HCT116 (cell line): ENCODE measurements at regions not wholly inside any gene's neighbourhood (a gene's known extent, or its start where the extent isn't known, plus 50 kb on each side); places are given as distances from the start of the nearest gene placed in this dataset.
"Not testable (repeated sequence)": the region's sequence is repeated elsewhere in the genome, so short reads cannot be mapped to it uniquely, and the experiment has no call there.

Experiments used
- ATAC-seq: fragments of 200-7000 bp; cut with Tn5 transposase; 2 replicates; pipeline ENCODE4 v1.9.1; 2020; ENCODE audit warnings: mild to moderate bottlenecking, moderate library complexity
- BruUV-seq: library from RNA; stranded (reverse); fragments of 400-500 nt; replicated peaks from 2 replicates; lab custom pipeline; 2021; lab: Mats Ljungman, UMichigan
- CTCF ChIA-PET: fragments of 300-600 bp; sonication (Branson Sonifier 250); formaldehyde crosslinking; loops from one replicate; lab custom pipeline; 2021; ENCODE audit warnings: antibody characterized with exemption; lab: Charles Lee
- POLR2A ChIA-PET: fragments of 300-600, 350-600 bp; sonication (Branson Sonifier 250); formaldehyde crosslinking; loops from one replicate; lab custom pipeline; 2021; ENCODE audit warnings: antibody characterized with exemption; lab: Charles Lee
- RAD21 ChIA-PET, 2 experiments: fragments of 300-600 bp; sonication (Branson Sonifier 250); formaldehyde crosslinking; loops; one replicate each; lab custom pipeline; 2023; ENCODE audit warnings: low total read pairs in 2 of 2; ENCODE audit not compliant: uncharacterized antibody in 2 of 2, unreplicated experiment in 2 of 2, low non-redundant PET in 1 of 2; lab: Charles Lee
- DNase-seq: peaks from one replicate; pipeline ENCODE4 v3.0.0-alpha.2; 2010; ENCODE audit warnings: low read depth, low spot score
- H2AFZ ChIP-seq: fragments of 200-600 bp; shearing (Covaris generic), sonication (generic); 2 replicates; pipeline ENCODE4 v1.6.1; 2017; ENCODE audit warnings: low read depth, mixed run types, mixed read lengths, antibody characterized with exemption, low read length; ENCODE audit not compliant: poor library complexity, severe bottlenecking
- H3K27ac ChIP-seq: 2 replicates; pipeline ENCODE4 v1.5.1; 2012; ENCODE audit warnings: low read depth, low read length
- H3K27me3 ChIP-seq: fragments of 200-600 bp; sonication (generic); 2 replicates; pipeline ENCODE4 v1.6.1; 2016; ENCODE audit warnings: mixed run types, low read length, mixed read lengths; ENCODE audit not compliant: insufficient read depth
- H3K36me3 ChIP-seq, 2 experiments: fragments of 200-500 bp in 1 of 2; fragments of 200-600 bp in 1 of 2; sonication (Bioruptor generic) in 1 of 2; sonication (generic) in 1 of 2; 2 replicates each; pipeline versions ENCODE4 v1.5.1 to v1.6.1; 2014 to 2016; ENCODE audit warnings: low read length in 2 of 2, inconsistent platforms in 1 of 2, mixed read lengths in 1 of 2, mixed run types in 1 of 2; ENCODE audit not compliant: insufficient read depth in 2 of 2, control insufficient read depth in 1 of 2
- H3K4me1 ChIP-seq, 2 experiments: fragments of 200-600 bp in 1 of 2; sonication (generic) in 1 of 2; 2 replicates each; pipeline versions ENCODE4 v1.5.1 to v1.6.1; 2012 to 2017; ENCODE audit warnings: low read length in 2 of 2, inconsistent platforms in 1 of 2, mild to moderate bottlenecking in 1 of 2, mixed read lengths in 1 of 2, mixed run types in 1 of 2, moderate library complexity in 1 of 2; ENCODE audit not compliant: insufficient read depth in 2 of 2, control insufficient read depth in 1 of 2
- H3K4me2 ChIP-seq: fragments of 200-600 bp; sonication (generic); 2 replicates; pipeline ENCODE4 v1.6.1; 2017; ENCODE audit warnings: mixed run types, low read length, mixed read lengths
- H3K4me3 ChIP-seq, 2 experiments: fragments of 200-600 bp in 1 of 2; sonication (generic) in 1 of 2; replicated peaks in 1 of 2; 2 replicates each; pipeline ENCODE4 v1.5.1; 2011 to 2016; ENCODE audit warnings: low read length in 2 of 2, control low read depth in 1 of 2, low read depth in 1 of 2, mild to moderate bottlenecking in 1 of 2, mixed read lengths in 1 of 2, mixed run types in 1 of 2
- H3K79me2 ChIP-seq: fragments of 200-600 bp; sonication (generic); 2 replicates; pipeline ENCODE4 v1.6.1; 2017; ENCODE audit warnings: mild to moderate bottlenecking, mixed run types, low read length, moderate library complexity, mixed read lengths; ENCODE audit not compliant: insufficient read depth
- H3K9ac ChIP-seq: fragments of 200-600 bp; sonication (generic); 2 replicates; pipeline ENCODE4 v1.6.1; 2016; ENCODE audit warnings: low read length, mixed read lengths
- H3K9me2 ChIP-seq: fragments of 200-600 bp; sonication (generic), shearing (Covaris generic); 2 replicates; pipeline ENCODE4 v1.6.1; 2017; ENCODE audit warnings: mixed run types, mild to moderate bottlenecking, moderate library complexity; ENCODE audit not compliant: insufficient read depth
- H3K9me3 ChIP-seq, 2 experiments: fragments of 200-500 bp in 1 of 2; fragments of 200-600 bp in 1 of 2; sonication (Bioruptor generic) in 1 of 2; sonication (generic) in 1 of 2; 2 replicates each; pipeline ENCODE4 v1.6.1; 2014 to 2017; ENCODE audit warnings: low read length in 2 of 2, mixed read lengths in 2 of 2, inconsistent platforms in 1 of 2, low read depth in 1 of 2, mild to moderate bottlenecking in 1 of 2, mixed run types in 1 of 2, moderate library complexity in 1 of 2; ENCODE audit not compliant: control insufficient read depth in 1 of 2, insufficient read depth in 1 of 2
- H4K20me1 ChIP-seq: fragments of 200-600 bp; sonication (generic), shearing (Covaris generic); 2 replicates; pipeline ENCODE4 v1.6.1; 2017; ENCODE audit warnings: mixed run types, mild to moderate bottlenecking, moderate library complexity; ENCODE audit not compliant: insufficient read depth
- ATF3 ChIP-seq: IDR thresholded peaks from 2 replicates; pipeline ENCODE4 v1.6.1; 2012
- CBX3 ChIP-seq: IDR thresholded peaks from 2 replicates; pipeline ENCODE4 v1.6.1; 2012; ENCODE audit warnings: low read depth
- CTCF ChIP-seq, 3 experiments: fragments of 200-600 bp in 1 of 3; sonication (generic) in 1 of 3; IDR thresholded peaks in 2 of 3; conservative IDR thresholded peaks in 1 of 3; 2 replicates each; pipeline ENCODE4 v1.5.1; 2012 to 2017; ENCODE audit warnings: low read depth in 2 of 3, low read length in 2 of 3, antibody characterized with exemption in 1 of 3, borderline replicate concordance in 1 of 3, control low read depth in 1 of 3, mild to moderate bottlenecking in 1 of 3, mixed read lengths in 1 of 3, mixed run types in 1 of 3, moderate library complexity in 1 of 3; ENCODE audit not compliant: insufficient read depth in 1 of 3
- EZH2 ChIP-seq: fragments of 200-600 bp; sonication (generic); IDR thresholded peaks from 2 replicates; pipeline ENCODE4 v1.6.1; 2017; ENCODE audit warnings: antibody characterized with exemption, mixed run types
- JUND ChIP-seq: IDR thresholded peaks from 2 replicates; pipeline ENCODE4 v1.6.1; 2012
- MAX ChIP-seq: IDR thresholded peaks from 2 replicates; pipeline ENCODE4 v1.6.1; 2012
- POLR2A ChIP-seq: IDR thresholded peaks from 2 replicates; pipeline ENCODE4 v1.7.0; 2011; ENCODE audit warnings: borderline replicate concordance; ENCODE audit not compliant: insufficient read depth, insufficient read length; ENCODE audit errors: extremely low read depth
- POLR2AphosphoS5 ChIP-seq: IDR thresholded peaks from 2 replicates; pipeline ENCODE4 v1.6.1; 2011; ENCODE audit warnings: mild to moderate bottlenecking, low read depth, low read length, moderate library complexity
- RAD21 ChIP-seq: IDR thresholded peaks from 2 replicates; pipeline ENCODE4 v1.6.1; 2012; ENCODE audit warnings: low read depth, mild to moderate bottlenecking
- SIN3A ChIP-seq: IDR thresholded peaks from 2 replicates; pipeline ENCODE4 v1.6.1; 2012; ENCODE audit warnings: low read depth
- SP1 ChIP-seq: IDR thresholded peaks from 2 replicates; pipeline ENCODE4 v1.6.1; 2012; ENCODE audit warnings: low read depth
- SRF ChIP-seq: IDR thresholded peaks from 2 replicates; pipeline ENCODE4 v1.6.1; 2012; ENCODE audit warnings: low read depth
- TCF7L2 ChIP-seq: IDR thresholded peaks from 2 replicates; pipeline ENCODE4 v1.7.0; 2011; ENCODE audit warnings: borderline replicate concordance, inconsistent platforms; ENCODE audit not compliant: insufficient read depth, insufficient read length; ENCODE audit errors: extremely low read depth
- ZBTB33 ChIP-seq: IDR thresholded peaks from 2 replicates; pipeline ENCODE4 v1.6.1; 2011; ENCODE audit warnings: mild to moderate bottlenecking, low read length, moderate library complexity; ENCODE audit not compliant: insufficient replicate concordance; ENCODE audit errors: extremely low read depth
- ZNF274 ChIP-seq: fragments of 200-500 bp; sonication (Bioruptor generic); IDR thresholded peaks from 2 replicates; pipeline ENCODE4 v1.6.1; 2014; ENCODE audit warnings: mild to moderate bottlenecking, low read depth, low read length, inconsistent platforms
- intact Hi-C: fragments of 100-400 bp; cut with micrococcal nuclease; formaldehyde crosslinking; loops from 2 replicates; pipeline ENCODE4 v1.10.0; 2022

GRCh38 chrX:817759-818300 is 187.2 kb downstream of the SHOX start:
- TF ChIP-seq JUND (no peak), MAX (no peak), SRF (no peak), CBX3 (no peak), POLR2AphosphoS5 (no peak), RAD21 (no peak), ZBTB33 (no peak), ATF3 (no peak), SP1 (no peak), ZNF274 (no peak), SIN3A (no peak), TCF7L2 (no peak), CTCF (IDR thresholded peaks at IDR 0.05 in 2 of 3, conservative IDR thresholded peaks at IDR 0.05 in 1 of 3; ENCODE audit: borderline replicate concordance in 1 of 3, insufficient read depth in 1 of 3, low read depth in 2 of 3, low read length in 2 of 3) (no peak), POLR2A (no peak), EZH2 (no peak)
- ChIA-PET CTCF (no interaction called here), POLR2A (no interaction called here), RAD21 (no interaction called here)
- no peak overlapping the region for H2AFZ ChIP-seq
- ATAC-seq (no peak), DNase-seq (no peak)
- H3K4me1 ChIP-seq = no peaks in the 10 kb centered on the region
- peaks cover 3% of the 10 kb centered on the region; the same call in 1 of the 2 replicates for H3K27me3 ChIP-seq
- H3K9ac ChIP-seq = no peak overlapping the region
- no peak overlapping the region for H3K4me3 ChIP-seq
- no TSS peak for BruUV-seq
- H4K20me1 ChIP-seq = no peaks in the 10 kb centered on the region
- no peak overlapping the region for H3K4me2 ChIP-seq
- no peaks in the 10 kb centered on the region for H3K9me3 ChIP-seq
- intact Hi-C loops = no loop called here
- no peak overlapping the region for H3K27ac ChIP-seq
- no peaks in the 10 kb centered on the region for H3K79me2 ChIP-seq
- no peaks in the 10 kb centered on the region for H3K36me3 ChIP-seq
- H3K9me2 ChIP-seq = no peaks in the 10 kb centered on the region

- H3K79me2 ChIP-seq, H3K27ac ChIP-seq, H4K20me1 ChIP-seq, H3K4me1 ChIP-seq, CTCF ChIA-PET, H3K9ac ChIP-seq, H3K9me2 ChIP-seq, BruUV-seq, RAD21 ChIA-PET, H3K9me3 ChIP-seq, H2AFZ ChIP-seq, DNase-seq, H3K27me3 ChIP-seq, H3K4me2 ChIP-seq, H3K4me3 ChIP-seq, intact Hi-C loops, POLR2A ChIA-PET, H3K36me3 ChIP-seq, ATAC-seq: not testable (repeated sequence)
These were observed 186.6 kb downstream of the SHOX start for GRCh38 chrX:817147-817546.
